ENCODE measurements at regions not wholly inside any gene's neighbourhood (a gene's known extent, or its start where the extent isn't known, plus 50 kb on each side); places are given as distances from the start of the nearest gene placed in this dataset.

DNA sequence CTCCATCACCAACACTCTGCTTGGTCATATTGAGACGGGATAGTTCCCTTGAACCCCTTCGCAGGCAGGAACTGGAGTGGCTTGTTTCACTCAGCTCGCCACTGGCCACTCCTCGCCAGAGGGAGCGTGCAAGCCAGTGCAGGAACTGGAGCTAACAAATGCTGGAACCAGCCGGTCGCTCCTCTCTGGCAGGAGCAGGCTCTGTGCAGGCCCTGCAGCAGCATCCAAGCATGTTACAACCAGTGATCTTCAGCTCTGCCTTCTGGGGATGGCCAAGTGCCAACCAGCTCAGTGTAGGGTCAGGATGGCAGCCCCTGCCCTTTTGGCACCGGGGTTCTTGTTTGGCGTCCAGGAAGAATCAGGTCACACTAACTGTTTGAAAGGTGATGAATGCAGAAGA, 329.0 kb upstream of the AZI2 start:
- Histone ChIP-seq H3K36me3 (ENCODE audit: control insufficient read depth, insufficient read depth, low read length) (no peaks in the 10 kb centered on the region), H3K9me3 (ENCODE audit: control insufficient read depth, insufficient read depth, low read length) (no peaks in the 10 kb centered on the region), H3K4me3 (ENCODE audit: low read length) (no peak overlapping the region), H3K27ac (ENCODE audit: low read length) (no peak overlapping the region), H3K27me3 (ENCODE audit: control insufficient read depth, insufficient read depth, low read length) (no peaks in the 10 kb centered on the region), H3K4me1 (ENCODE audit: control insufficient read depth, insufficient read depth, low read length) (no peaks in the 10 kb centered on the region)
- WGBS (ENCODE audit: insufficient coverage, insufficient read length) = no CpG with 5 or more reads among the region's 9 CpGs
- no peak for DNase-seq (ENCODE audit: low read depth, low spot score)

DNA sequence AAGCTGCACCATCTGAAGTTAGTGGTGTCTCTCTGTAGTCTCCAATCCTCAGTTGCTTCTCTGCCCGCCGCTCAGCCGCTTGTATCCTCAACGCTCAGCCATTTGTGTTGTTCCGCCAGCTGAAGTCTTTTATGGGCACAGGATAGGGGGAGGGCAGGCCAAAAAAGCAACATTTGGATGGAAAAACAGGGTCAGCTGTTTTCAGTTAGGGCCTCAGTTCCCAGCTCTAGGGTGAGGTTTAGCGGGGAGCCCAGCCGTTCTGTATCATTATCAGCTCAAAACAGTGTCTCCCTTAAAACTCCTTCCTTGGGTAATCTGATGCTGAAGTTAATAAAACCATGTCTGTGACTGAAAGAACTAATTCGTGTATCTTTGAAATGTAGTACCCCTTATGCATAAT, 329.5 kb upstream of the AZI2 start:
- H3K27ac ChIP-seq (ENCODE audit: low read length) = no peak overlapping the region
- no CpG with 5 or more reads among the region's 8 CpGs for WGBS (ENCODE audit: insufficient coverage, insufficient read length)
- no peaks in the 10 kb centered on the region for H3K27me3 ChIP-seq (ENCODE audit: control insufficient read depth, insufficient read depth, low read length)
- no peak for DNase-seq (ENCODE audit: low read depth, low spot score)
- no peak overlapping the region for H3K4me3 ChIP-seq (ENCODE audit: low read length)
- H3K36me3 ChIP-seq (ENCODE audit: control insufficient read depth, insufficient read depth, low read length) = no peaks in the 10 kb centered on the region
- H3K9me3 ChIP-seq (ENCODE audit: control insufficient read depth, insufficient read depth, low read length) = no peaks in the 10 kb centered on the region
- no peaks in the 10 kb centered on the region for H3K4me1 ChIP-seq (ENCODE audit: control insufficient read depth, insufficient read depth, low read length)

DNA sequence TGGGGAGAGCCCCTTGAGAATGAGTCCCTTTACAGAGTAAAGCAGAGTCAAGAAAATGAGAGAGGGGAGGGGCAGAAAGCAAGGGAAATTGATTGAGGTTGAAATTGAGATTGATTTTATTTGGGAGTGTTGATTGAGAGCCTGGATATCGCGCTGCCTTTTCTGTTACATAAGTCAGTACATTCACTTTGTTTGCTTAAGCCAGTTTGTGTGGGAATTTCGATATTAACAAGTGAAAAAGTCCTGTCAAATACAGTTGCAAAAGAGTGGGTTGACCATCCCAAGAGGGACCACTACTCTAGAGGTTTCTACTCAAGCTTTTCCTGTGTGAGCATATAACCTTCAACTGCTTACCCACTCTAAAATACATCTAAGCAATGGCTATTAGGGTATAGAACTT, 331.4 kb upstream of the AZI2 start:
- no peak overlapping the region for H3K27ac ChIP-seq (ENCODE audit: low read length)
- H3K36me3 ChIP-seq (ENCODE audit: control insufficient read depth, insufficient read depth, low read length) = no peaks in the 10 kb centered on the region
- H3K9me3 ChIP-seq (ENCODE audit: control insufficient read depth, insufficient read depth, low read length) = no peaks in the 10 kb centered on the region
- no peak for DNase-seq (ENCODE audit: low read depth, low spot score)
- H3K27me3 ChIP-seq (ENCODE audit: control insufficient read depth, insufficient read depth, low read length) = no peaks in the 10 kb centered on the region
- 100% methylated on average over 2 of the region's 3 CpGs for WGBS (ENCODE audit: insufficient coverage, insufficient read length)
- no peaks in the 10 kb centered on the region for H3K4me1 ChIP-seq (ENCODE audit: control insufficient read depth, insufficient read depth, low read length)
- no peak overlapping the region for H3K4me3 ChIP-seq (ENCODE audit: low read length)

DNA sequence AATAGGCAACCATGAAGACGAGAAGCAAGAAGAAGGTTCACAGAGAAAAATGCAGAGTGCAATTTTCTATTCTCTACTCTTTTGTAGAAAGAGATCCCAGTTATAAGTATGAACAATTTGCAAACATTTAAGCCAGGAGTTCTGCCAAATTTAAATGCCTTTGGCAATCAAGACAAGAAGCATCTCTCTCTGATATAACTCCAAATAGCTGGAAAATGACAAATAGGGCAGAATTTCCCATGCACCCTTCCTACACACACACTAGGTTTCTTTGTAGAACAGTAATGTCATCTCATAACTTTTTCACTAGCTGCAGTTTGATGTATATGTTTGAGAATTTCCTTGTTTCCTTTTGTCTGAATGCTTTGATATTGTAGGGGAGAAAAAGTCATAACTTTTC, 333.5 kb upstream of the AZI2 start:
- Histone ChIP-seq H3K4me1 (ENCODE audit: control insufficient read depth, insufficient read depth, low read length) (no peaks in the 10 kb centered on the region), H3K27ac (ENCODE audit: low read length) (no peak overlapping the region), H3K36me3 (ENCODE audit: control insufficient read depth, insufficient read depth, low read length) (no peaks in the 10 kb centered on the region), H3K9me3 (ENCODE audit: control insufficient read depth, insufficient read depth, low read length) (no peaks in the 10 kb centered on the region), H3K4me3 (ENCODE audit: low read length) (no peak overlapping the region), H3K27me3 (ENCODE audit: control insufficient read depth, insufficient read depth, low read length) (no peaks in the 10 kb centered on the region)
- no peak for DNase-seq (ENCODE audit: low read depth, low spot score)
- no CpG with 5 or more reads among the region's 1 CpG for WGBS (ENCODE audit: insufficient coverage, insufficient read length)

DNA sequence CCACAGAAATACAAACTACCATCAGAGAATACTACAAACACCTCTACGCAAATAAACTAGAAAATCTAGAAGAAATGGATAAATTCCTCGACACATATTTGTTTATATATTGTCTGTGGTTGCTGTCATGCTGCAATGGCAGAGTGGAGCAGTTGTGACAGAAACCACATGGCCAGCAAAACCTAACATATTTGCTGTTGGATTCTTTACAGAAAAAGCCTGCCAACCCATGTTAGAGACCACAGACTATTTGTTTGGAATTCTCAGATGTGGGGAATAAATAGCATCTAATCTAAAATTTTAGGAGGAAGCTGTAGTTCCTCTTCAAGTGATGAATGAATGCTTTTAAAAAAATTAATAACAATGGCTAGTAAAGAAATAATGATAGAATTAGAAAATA, 341.6 kb upstream of the AZI2 start:
- DNase-seq (ENCODE audit: low read depth, low spot score) = no peak
- no peaks in the 10 kb centered on the region for H3K27me3 ChIP-seq (ENCODE audit: control insufficient read depth, insufficient read depth, low read length)
- no peaks in the 10 kb centered on the region for H3K9me3 ChIP-seq (ENCODE audit: control insufficient read depth, insufficient read depth, low read length)
- H3K36me3 ChIP-seq (ENCODE audit: control insufficient read depth, insufficient read depth, low read length) = no peaks in the 10 kb centered on the region
- H3K27ac ChIP-seq (ENCODE audit: low read length) = no peak overlapping the region
- no peaks in the 10 kb centered on the region; the same call in 1 of the 2 replicates for H3K4me1 ChIP-seq (ENCODE audit: control insufficient read depth, insufficient read depth, low read length)
- WGBS (ENCODE audit: insufficient coverage, insufficient read length) = no CpG with 5 or more reads among the region's 2 CpGs
- H3K4me3 ChIP-seq (ENCODE audit: low read length) = no peak overlapping the region

DNA sequence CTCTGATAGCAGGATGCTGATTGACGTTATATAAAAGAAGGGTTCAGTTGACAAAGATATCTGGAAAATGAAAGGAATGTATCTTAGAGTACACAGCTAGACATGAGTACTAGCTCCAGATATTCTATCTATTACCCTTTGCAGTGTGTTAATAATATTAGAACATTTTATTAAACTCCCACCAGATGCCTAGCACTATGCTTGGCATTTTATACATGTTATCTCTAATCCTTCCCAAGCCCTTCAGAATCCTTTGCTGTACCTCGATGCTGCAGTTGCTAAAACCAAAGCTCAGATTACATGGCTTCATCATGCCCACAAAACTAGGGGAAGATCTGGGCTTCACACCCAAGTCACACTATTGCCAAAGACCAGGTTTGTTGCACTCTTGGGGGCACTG, 350.1 kb upstream of the AZI2 start:
- Histone ChIP-seq H3K4me3 (ENCODE audit: low read length) (no peak overlapping the region), H3K9me3 (ENCODE audit: control insufficient read depth, insufficient read depth, low read length) (no peaks in the 10 kb centered on the region), H3K27ac (ENCODE audit: low read length) (no peak overlapping the region), H3K27me3 (ENCODE audit: control insufficient read depth, insufficient read depth, low read length) (no peaks in the 10 kb centered on the region), H3K4me1 (ENCODE audit: control insufficient read depth, insufficient read depth, low read length) (no peaks in the 10 kb centered on the region), H3K36me3 (ENCODE audit: control insufficient read depth, insufficient read depth, low read length) (no peaks in the 10 kb centered on the region)
- no peak for DNase-seq (ENCODE audit: low read depth, low spot score)
- WGBS (ENCODE audit: insufficient coverage, insufficient read length) = no CpG with 5 or more reads among the region's 2 CpGs

DNA sequence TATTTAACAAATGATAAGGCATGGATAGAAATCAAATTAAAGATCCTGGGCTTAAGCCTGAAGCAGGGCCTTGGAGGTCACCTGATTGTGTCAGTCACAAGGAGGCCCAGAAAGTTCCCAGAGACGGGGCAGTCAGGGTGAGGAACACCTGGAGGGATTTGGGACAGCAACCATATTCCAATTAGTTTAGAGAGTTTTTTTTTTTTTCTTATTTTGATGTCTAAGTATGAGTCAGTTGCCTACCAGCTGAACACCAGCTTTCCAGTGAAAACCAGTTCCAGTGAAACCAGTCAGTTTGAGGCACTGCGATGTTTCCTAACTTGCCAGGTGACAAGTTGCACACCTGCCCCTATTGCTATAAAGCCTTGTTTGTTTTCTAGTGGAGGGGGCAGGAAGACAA, 350.7 kb upstream of the AZI2 start:
- DNase-seq (ENCODE audit: low read depth, low spot score) = no peak
- Histone ChIP-seq H3K27ac (ENCODE audit: low read length) (no peak overlapping the region), H3K4me1 (ENCODE audit: control insufficient read depth, insufficient read depth, low read length) (no peaks in the 10 kb centered on the region), H3K36me3 (ENCODE audit: control insufficient read depth, insufficient read depth, low read length) (no peaks in the 10 kb centered on the region), H3K27me3 (ENCODE audit: control insufficient read depth, insufficient read depth, low read length) (no peaks in the 10 kb centered on the region), H3K4me3 (ENCODE audit: low read length) (no peak overlapping the region), H3K9me3 (ENCODE audit: control insufficient read depth, insufficient read depth, low read length) (no peaks in the 10 kb centered on the region)
- no CpG with 5 or more reads among the region's 2 CpGs for WGBS (ENCODE audit: insufficient coverage, insufficient read length)

DNA sequence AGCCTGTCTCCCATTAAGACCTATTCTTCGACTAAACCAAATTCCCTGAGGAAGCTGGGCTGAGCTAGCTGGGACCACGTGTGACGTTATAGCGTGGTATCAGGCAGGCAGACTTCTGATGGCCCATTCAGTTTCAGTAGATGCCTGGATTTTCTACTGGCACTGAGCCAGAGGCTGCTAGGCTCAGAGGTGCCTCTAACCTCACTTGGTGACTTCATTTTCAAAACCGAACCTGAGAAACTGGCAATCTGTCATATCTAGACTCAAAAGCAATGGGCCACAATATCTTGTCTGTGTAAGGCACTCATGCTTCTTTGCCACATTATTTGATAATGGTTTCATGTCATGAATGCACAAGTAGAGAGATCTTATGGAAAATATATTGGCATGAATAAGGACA, 352.1 kb upstream of the AZI2 start:
- no peaks in the 10 kb centered on the region for H3K4me1 ChIP-seq (ENCODE audit: control insufficient read depth, insufficient read depth, low read length)
- H3K27ac ChIP-seq (ENCODE audit: low read length) = no peak overlapping the region
- no CpG with 5 or more reads among the region's 5 CpGs for WGBS (ENCODE audit: insufficient coverage, insufficient read length)
- no peaks in the 10 kb centered on the region for H3K9me3 ChIP-seq (ENCODE audit: control insufficient read depth, insufficient read depth, low read length)
- no peaks in the 10 kb centered on the region for H3K27me3 ChIP-seq (ENCODE audit: control insufficient read depth, insufficient read depth, low read length)
- no peak for DNase-seq (ENCODE audit: low read depth, low spot score)
- no peak overlapping the region for H3K4me3 ChIP-seq (ENCODE audit: low read length)
- no peaks in the 10 kb centered on the region for H3K36me3 ChIP-seq (ENCODE audit: control insufficient read depth, insufficient read depth, low read length)

DNA sequence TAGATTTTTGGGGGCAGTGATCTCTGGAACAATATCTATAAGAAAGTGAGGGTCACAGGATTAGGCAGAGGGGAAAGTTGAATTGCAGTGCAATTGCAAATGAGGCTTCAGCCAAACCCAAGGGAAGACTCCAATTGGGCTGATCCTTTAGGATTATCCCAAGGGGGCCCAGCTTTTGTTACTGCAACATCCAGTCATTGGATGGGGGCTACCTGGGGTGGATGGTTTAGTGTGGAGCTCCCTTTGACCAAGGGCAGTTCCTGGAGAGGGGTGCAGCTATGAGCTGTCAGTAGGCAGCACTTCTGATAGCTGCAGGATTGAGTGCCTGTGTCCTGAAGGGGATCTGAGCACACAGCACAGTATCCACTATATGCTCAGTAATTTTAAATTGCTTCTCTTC, 355.2 kb upstream of the AZI2 start:
- Histone ChIP-seq H3K4me3 (ENCODE audit: low read length) (no peak overlapping the region), H3K36me3 (ENCODE audit: control insufficient read depth, insufficient read depth, low read length) (no peaks in the 10 kb centered on the region), H3K27me3 (ENCODE audit: control insufficient read depth, insufficient read depth, low read length) (no peaks in the 10 kb centered on the region), H3K4me1 (ENCODE audit: control insufficient read depth, insufficient read depth, low read length) (no peaks in the 10 kb centered on the region), H3K27ac (ENCODE audit: low read length) (no peak overlapping the region), H3K9me3 (ENCODE audit: control insufficient read depth, insufficient read depth, low read length) (no peaks in the 10 kb centered on the region)
- DNase-seq (ENCODE audit: low read depth, low spot score) = no peak

DNA sequence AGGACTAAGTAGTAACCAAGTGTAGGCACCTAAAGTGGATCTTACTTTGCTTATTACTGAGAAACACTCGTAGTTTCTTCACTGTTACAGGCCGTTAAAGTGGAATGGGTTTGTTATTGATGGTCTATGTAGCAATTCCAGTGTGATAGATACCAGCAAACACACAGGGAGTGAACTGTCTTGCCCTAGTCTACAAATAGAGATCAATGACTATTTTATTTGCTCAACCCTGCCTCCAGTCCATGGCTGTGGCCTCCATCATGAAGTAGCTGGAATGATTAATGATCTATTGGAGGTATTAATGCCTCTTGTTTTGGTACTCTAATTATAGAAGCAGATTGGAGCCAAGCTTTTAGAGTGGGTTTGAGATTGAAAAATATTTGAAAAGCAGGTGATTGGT, 362.7 kb upstream of the AZI2 start:
- Histone ChIP-seq H3K4me1 (ENCODE audit: control insufficient read depth, insufficient read depth, low read length) (no peaks in the 10 kb centered on the region), H3K36me3 (ENCODE audit: control insufficient read depth, insufficient read depth, low read length) (no peaks in the 10 kb centered on the region), H3K4me3 (ENCODE audit: low read length) (no peak overlapping the region), H3K9me3 (ENCODE audit: control insufficient read depth, insufficient read depth, low read length) (no peaks in the 10 kb centered on the region), H3K27ac (ENCODE audit: low read length) (no peak overlapping the region), H3K27me3 (ENCODE audit: control insufficient read depth, insufficient read depth, low read length) (no peaks in the 10 kb centered on the region)
- WGBS (ENCODE audit: insufficient coverage, insufficient read length) = no CpG with 5 or more reads among the region's 2 CpGs
- no peak for DNase-seq (ENCODE audit: low read depth, low spot score)

DNA sequence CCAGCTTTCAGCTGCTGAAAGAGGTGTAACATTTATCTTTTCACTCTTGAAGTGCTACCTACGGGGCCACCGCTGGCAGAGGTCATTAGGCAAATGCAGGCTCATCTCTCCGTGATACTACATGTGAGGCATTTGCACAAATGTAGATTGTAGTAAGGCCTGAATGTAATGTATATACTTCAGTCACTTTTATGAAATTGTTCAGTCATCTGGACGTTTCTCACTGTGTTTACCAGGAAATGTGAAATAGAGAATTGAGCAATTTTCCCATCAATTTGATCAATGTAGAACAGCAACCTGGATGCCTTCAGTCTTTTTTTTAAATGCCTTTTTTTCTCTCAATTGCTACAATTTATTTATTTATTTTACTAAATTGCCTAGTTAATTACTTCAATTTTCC, 368.3 kb upstream of the AZI2 start:
- no CpG with 5 or more reads among the region's 4 CpGs for WGBS (ENCODE audit: insufficient coverage, insufficient read length)
- no peak overlapping the region for H3K27ac ChIP-seq (ENCODE audit: low read length)
- H3K27me3 ChIP-seq (ENCODE audit: control insufficient read depth, insufficient read depth, low read length) = no peaks in the 10 kb centered on the region
- no peak for DNase-seq (ENCODE audit: low read depth, low spot score)
- H3K4me1 ChIP-seq (ENCODE audit: control insufficient read depth, insufficient read depth, low read length) = no peaks in the 10 kb centered on the region
- no peak overlapping the region for H3K4me3 ChIP-seq (ENCODE audit: low read length)
- H3K36me3 ChIP-seq (ENCODE audit: control insufficient read depth, insufficient read depth, low read length) = no peaks in the 10 kb centered on the region
- no peaks in the 10 kb centered on the region for H3K9me3 ChIP-seq (ENCODE audit: control insufficient read depth, insufficient read depth, low read length)

Measured in iPS DF 6.9 (cell line).